ENCODE measurements at regions not wholly inside any gene's neighbourhood (a gene's known extent, or its start where the extent isn't known, plus 50 kb on each side); places are given as distances from the start of the nearest gene placed in this dataset.
A peak's percentile ranks its signal among the peaks of the same experiment; 100 is the strongest.

DNA sequence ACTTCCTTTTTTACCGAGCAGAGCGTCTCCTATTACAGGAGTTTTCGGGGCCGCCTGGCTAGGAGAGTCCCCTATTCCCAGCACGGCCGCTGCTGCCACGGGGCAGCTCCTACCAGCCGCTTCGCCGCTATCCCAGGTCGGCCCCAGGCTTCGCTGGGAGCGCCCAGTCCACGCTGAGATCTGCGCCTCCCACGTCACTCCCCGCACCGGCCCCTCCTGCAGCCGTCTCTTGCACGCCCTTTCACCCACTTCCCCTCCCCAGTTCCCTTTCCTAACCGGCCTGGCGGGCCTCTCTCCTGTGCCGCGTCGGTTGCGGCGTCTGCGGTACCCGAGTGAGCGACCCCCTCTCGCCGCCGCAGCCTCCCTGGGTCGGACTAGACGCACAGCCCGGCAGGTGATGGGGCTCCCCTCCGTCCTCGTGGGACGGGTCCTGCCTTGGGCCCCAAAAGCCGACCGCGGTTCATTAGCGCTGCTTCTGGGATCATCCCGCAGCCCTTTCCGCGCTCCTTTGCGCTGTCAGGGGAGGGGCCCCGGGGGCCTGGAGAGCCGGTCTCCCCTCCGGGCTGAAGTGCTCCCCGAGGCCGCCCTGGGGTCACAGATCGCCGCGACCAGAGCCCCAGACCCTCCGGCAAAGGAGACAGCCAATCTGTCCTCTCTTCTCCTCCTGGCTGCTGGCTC lies 1318.4 kb downstream of the TMEM121 start (continued):
- TF ChIP-seq ZNF224 (CRISPR knock-in tag; IDR thresholded peaks at IDR 0.05) (0 out of 2 replicates have a peak, but pooled peaks have one; percentile 18), ATRX (CRISPR knock-in tag; IDR thresholded peaks at IDR 0.05; ENCODE audit: borderline replicate concordance) (no peak), ZSCAN22 (CRISPR knock-in tag; IDR thresholded peaks at IDR 0.05) (0 out of 2 replicates have a peak, but pooled peaks have one; percentile 28), THYN1 (CRISPR knock-in tag; IDR thresholded peaks at IDR 0.05; ENCODE audit: borderline replicate concordance, low read depth) (no peak), ZNF564 (CRISPR knock-in tag; IDR thresholded peaks at IDR 0.05) (no peak; the same call in 1 of the 2 replicates), ZNF839 (CRISPR knock-in tag; IDR thresholded peaks at IDR 0.05; ENCODE audit: borderline replicate concordance) (no peak), ZNF644 (CRISPR knock-in tag; IDR thresholded peaks at IDR 0.05; ENCODE audit: low read depth) (no peak), TAF1 (CRISPR knock-in tag; IDR thresholded peaks at IDR 0.05) (peak; percentile 53), ZNF589 (CRISPR knock-in tag; conservative IDR thresholded peaks at IDR 0.05) (no peak), ZFP36L1 (CRISPR knock-in tag; IDR thresholded peaks at IDR 0.05) (0 out of 2 replicates have a peak, but pooled peaks have one; percentile 45)
- TF ChIP-seq, protein P1, sequence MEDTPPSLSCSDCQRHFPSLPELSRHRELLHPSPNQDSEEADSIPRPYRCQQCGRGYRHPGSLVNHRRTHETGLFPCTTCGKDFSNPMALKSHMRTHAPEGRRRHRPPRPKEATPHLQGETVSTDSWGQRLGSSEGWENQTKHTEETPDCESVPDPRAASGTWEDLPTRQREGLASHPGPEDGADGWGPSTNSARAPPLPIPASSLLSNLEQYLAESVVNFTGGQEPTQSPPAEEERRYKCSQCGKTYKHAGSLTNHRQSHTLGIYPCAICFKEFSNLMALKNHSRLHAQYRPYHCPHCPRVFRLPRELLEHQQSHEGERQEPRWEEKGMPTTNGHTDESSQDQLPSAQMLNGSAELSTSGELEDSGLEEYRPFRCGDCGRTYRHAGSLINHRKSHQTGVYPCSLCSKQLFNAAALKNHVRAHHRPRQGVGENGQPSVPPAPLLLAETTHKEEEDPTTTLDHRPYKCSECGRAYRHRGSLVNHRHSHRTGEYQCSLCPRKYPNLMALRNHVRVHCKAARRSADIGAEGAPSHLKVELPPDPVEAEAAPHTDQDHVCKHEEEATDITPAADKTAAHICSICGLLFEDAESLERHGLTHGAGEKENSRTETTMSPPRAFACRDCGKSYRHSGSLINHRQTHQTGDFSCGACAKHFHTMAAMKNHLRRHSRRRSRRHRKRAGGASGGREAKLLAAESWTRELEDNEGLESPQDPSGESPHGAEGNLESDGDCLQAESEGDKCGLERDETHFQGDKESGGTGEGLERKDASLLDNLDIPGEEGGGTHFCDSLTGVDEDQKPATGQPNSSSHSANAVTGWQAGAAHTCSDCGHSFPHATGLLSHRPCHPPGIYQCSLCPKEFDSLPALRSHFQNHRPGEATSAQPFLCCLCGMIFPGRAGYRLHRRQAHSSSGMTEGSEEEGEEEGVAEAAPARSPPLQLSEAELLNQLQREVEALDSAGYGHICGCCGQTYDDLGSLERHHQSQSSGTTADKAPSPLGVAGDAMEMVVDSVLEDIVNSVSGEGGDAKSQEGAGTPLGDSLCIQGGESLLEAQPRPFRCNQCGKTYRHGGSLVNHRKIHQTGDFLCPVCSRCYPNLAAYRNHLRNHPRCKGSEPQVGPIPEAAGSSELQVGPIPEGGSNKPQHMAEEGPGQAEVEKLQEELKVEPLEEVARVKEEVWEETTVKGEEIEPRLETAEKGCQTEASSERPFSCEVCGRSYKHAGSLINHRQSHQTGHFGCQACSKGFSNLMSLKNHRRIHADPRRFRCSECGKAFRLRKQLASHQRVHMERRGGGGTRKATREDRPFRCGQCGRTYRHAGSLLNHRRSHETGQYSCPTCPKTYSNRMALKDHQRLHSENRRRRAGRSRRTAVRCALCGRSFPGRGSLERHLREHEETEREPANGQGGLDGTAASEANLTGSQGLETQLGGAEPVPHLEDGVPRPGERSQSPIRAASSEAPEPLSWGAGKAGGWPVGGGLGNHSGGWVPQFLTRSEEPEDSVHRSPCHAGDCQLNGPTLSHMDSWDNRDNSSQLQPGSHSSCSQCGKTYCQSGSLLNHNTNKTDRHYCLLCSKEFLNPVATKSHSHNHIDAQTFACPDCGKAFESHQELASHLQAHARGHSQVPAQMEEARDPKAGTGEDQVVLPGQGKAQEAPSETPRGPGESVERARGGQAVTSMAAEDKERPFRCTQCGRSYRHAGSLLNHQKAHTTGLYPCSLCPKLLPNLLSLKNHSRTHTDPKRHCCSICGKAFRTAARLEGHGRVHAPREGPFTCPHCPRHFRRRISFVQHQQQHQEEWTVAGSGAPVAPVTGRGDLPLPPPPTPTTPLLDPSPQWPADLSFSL (CRISPR knock-in tag; IDR thresholded peaks at IDR 0.05): no peak; the same call in 1 of the 2 replicates
- TF ChIP-seq, protein P2, sequence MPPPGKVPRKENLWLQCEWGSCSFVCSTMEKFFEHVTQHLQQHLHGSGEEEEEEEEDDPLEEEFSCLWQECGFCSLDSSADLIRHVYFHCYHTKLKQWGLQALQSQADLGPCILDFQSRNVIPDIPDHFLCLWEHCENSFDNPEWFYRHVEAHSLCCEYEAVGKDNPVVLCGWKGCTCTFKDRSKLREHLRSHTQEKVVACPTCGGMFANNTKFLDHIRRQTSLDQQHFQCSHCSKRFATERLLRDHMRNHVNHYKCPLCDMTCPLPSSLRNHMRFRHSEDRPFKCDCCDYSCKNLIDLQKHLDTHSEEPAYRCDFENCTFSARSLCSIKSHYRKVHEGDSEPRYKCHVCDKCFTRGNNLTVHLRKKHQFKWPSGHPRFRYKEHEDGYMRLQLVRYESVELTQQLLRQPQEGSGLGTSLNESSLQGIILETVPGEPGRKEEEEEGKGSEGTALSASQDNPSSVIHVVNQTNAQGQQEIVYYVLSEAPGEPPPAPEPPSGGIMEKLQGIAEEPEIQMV (CRISPR knock-in tag; IDR thresholded peaks at IDR 0.05; ENCODE audit: low read depth): no peak
- TF ChIP-seq, protein P3, sequence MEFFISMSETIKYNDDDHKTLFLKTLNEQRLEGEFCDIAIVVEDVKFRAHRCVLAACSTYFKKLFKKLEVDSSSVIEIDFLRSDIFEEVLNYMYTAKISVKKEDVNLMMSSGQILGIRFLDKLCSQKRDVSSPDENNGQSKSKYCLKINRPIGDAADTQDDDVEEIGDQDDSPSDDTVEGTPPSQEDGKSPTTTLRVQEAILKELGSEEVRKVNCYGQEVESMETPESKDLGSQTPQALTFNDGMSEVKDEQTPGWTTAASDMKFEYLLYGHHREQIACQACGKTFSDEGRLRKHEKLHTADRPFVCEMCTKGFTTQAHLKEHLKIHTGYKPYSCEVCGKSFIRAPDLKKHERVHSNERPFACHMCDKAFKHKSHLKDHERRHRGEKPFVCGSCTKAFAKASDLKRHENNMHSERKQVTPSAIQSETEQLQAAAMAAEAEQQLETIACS (CRISPR knock-in tag; IDR thresholded peaks at IDR 0.05): no peak
- TF ChIP-seq, protein P4, sequence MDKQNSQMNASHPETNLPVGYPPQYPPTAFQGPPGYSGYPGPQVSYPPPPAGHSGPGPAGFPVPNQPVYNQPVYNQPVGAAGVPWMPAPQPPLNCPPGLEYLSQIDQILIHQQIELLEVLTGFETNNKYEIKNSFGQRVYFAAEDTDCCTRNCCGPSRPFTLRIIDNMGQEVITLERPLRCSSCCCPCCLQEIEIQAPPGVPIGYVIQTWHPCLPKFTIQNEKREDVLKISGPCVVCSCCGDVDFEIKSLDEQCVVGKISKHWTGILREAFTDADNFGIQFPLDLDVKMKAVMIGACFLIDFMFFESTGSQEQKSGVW (CRISPR knock-in tag; IDR thresholded peaks at IDR 0.05; ENCODE audit: borderline replicate concordance): no peak
- TF ChIP-seq, protein P5, sequence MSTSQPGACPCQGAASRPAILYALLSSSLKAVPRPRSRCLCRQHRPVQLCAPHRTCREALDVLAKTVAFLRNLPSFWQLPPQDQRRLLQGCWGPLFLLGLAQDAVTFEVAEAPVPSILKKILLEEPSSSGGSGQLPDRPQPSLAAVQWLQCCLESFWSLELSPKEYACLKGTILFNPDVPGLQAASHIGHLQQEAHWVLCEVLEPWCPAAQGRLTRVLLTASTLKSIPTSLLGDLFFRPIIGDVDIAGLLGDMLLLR (CRISPR knock-in tag; IDR thresholded peaks at IDR 0.05): 0 out of 2 replicates have a peak, but pooled peaks have one; percentile 8
- TF ChIP-seq, protein P6, sequence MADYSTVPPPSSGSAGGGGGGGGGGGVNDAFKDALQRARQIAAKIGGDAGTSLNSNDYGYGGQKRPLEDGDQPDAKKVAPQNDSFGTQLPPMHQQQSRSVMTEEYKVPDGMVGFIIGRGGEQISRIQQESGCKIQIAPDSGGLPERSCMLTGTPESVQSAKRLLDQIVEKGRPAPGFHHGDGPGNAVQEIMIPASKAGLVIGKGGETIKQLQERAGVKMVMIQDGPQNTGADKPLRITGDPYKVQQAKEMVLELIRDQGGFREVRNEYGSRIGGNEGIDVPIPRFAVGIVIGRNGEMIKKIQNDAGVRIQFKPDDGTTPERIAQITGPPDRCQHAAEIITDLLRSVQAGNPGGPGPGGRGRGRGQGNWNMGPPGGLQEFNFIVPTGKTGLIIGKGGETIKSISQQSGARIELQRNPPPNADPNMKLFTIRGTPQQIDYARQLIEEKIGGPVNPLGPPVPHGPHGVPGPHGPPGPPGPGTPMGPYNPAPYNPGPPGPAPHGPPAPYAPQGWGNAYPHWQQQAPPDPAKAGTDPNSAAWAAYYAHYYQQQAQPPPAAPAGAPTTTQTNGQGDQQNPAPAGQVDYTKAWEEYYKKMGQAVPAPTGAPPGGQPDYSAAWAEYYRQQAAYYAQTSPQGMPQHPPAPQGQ (CRISPR knock-in tag; IDR thresholded peaks at IDR 0.05; ENCODE audit: borderline replicate concordance): no peak

All from HepG2 (cell line).